AG04450 (cell line): ENCODE measurements at regions not wholly inside any gene's neighbourhood (a gene's known extent, or its start where the extent isn't known, plus 50 kb on each side); places are given as distances from the start of the nearest gene placed in this dataset.

Experiments used
- CTCF ChIA-PET: fragments of 300-600, 350-600 bp; formaldehyde crosslinking; extraction: SDS; loops from one replicate; lab custom pipeline; 2022; ENCODE audit warnings: antibody characterized with exemption, inconsistent platforms; lab: Charles Lee
- POLR2A ChIA-PET: fragments of 350-600 bp; formaldehyde crosslinking; extraction: SDS; loops from one replicate; lab custom pipeline; 2021; ENCODE audit warnings: antibody characterized with exemption, inconsistent platforms; lab: Yijun Ruan, JAX
- DNase-seq: peaks from one replicate; pipeline ENCODE4 v3.0.0-alpha.2; 2011; ENCODE audit warnings: low read depth, low spot score
- H3K27ac ChIP-seq: one replicate; pipeline ENCODE4 v1.5.1; 2012; ENCODE audit warnings: low read depth, low read length, control low read depth
- H3K27me3 ChIP-seq: one replicate; pipeline ENCODE4 v1.6.0; 2012; ENCODE audit warnings: low read length; ENCODE audit not compliant: control insufficient read depth, insufficient read depth
- H3K4me3 ChIP-seq: 2 replicates; pipeline ENCODE4 v1.5.1; 2011; ENCODE audit warnings: mild to moderate bottlenecking, low read depth, low read length, control low read depth
- H3K9me3 ChIP-seq: 2 replicates; pipeline ENCODE4 v1.5.1; 2012; ENCODE audit warnings: low read length; ENCODE audit not compliant: control insufficient read depth, insufficient read depth
- TF ChIP-seq, protein P1 (sequence below): IDR thresholded peaks from 2 replicates; pipeline ENCODE4 v1.5.1; 2011; ENCODE audit warnings: low read depth, low read length, control low read depth, inconsistent platforms

GRCh38 chr7:12130609-12131008 lies 80.5 kb upstream of the TMEM106B start:
- TF ChIP-seq, protein P1, sequence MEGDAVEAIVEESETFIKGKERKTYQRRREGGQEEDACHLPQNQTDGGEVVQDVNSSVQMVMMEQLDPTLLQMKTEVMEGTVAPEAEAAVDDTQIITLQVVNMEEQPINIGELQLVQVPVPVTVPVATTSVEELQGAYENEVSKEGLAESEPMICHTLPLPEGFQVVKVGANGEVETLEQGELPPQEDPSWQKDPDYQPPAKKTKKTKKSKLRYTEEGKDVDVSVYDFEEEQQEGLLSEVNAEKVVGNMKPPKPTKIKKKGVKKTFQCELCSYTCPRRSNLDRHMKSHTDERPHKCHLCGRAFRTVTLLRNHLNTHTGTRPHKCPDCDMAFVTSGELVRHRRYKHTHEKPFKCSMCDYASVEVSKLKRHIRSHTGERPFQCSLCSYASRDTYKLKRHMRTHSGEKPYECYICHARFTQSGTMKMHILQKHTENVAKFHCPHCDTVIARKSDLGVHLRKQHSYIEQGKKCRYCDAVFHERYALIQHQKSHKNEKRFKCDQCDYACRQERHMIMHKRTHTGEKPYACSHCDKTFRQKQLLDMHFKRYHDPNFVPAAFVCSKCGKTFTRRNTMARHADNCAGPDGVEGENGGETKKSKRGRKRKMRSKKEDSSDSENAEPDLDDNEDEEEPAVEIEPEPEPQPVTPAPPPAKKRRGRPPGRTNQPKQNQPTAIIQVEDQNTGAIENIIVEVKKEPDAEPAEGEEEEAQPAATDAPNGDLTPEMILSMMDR, result no peak

GRCh38 chr7:12131122-12131521 lies 80.0 kb upstream of the TMEM106B start:
- TF ChIP-seq, protein P1, result no peak
- ChIA-PET POLR2A (no interaction called here), CTCF (no interaction called here)

More at GRCh38 chr7:12130609-12131008, 80.5 kb upstream of the TMEM106B start:
- no peaks in the 10 kb centered on the region for H3K27me3 ChIP-seq
- no peak overlapping the region for H3K4me3 ChIP-seq
- CTCF ChIA-PET, result no interaction called here
- POLR2A ChIA-PET, result no interaction called here
- no peak for DNase-seq
- no peak overlapping the region for H3K27ac ChIP-seq
- no peaks in the 10 kb centered on the region for H3K9me3 ChIP-seq

DNA sequence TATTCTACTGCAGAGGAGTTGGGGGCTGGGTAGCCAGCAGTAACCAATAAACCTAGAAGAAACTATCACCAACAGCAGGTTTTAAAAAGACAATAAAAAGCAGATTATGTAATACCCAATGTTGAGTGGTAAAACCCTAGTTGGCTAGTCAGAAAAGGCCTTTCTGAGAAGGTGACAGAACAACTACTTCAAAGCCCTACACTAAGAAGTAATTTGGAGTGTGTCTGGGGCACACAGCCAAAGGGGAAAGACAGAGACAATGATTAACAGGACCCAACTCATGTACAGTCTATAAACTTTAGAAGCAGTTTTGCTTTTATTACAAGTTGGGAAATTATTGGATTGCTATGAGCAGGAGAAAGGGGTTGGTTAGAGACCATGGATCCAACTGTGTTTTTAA lies 77.2 kb upstream of the TMEM106B start:
- ChIA-PET CTCF (interaction anchor here (0.7 kb wide), 1 partner anchor 194 kb away, joined by 3 read pairs; no protein-coding TSS in a partner anchor), POLR2A (no interaction called here)

More at GRCh38 chr7:12131122-12131521, 80.0 kb upstream of the TMEM106B start:
- Histone ChIP-seq H3K9me3 (no peaks in the 10 kb centered on the region), H3K27me3 (no peaks in the 10 kb centered on the region), H3K27ac (no peak overlapping the region), H3K4me3 (no peak overlapping the region)
- no peak for DNase-seq

GRCh38 chr7:12136523-12136922 lies 74.6 kb upstream of the TMEM106B start:
- Histone ChIP-seq H3K27ac (no peak overlapping the region), H3K27me3 (no peaks in the 10 kb centered on the region), H3K9me3 (no peaks in the 10 kb centered on the region), H3K4me3 (no peak overlapping the region)
- ChIA-PET CTCF (no interaction called here), POLR2A (no interaction called here)
- no peak for DNase-seq
- TF ChIP-seq, protein P1, result no peak

More for the DNA sequence above, 77.2 kb upstream of the TMEM106B start:
- DNase-seq, result no peak
- Histone ChIP-seq H3K27me3 (no peaks in the 10 kb centered on the region), H3K27ac (no peak overlapping the region), H3K4me3 (no peak overlapping the region), H3K9me3 (no peaks in the 10 kb centered on the region)
- TF ChIP-seq, protein P1, result no peak

GRCh38 chr7:12137283-12137682 lies 73.8 kb upstream of the TMEM106B start:
- Histone ChIP-seq H3K9me3 (no peaks in the 10 kb centered on the region), H3K4me3 (no peak overlapping the region), H3K27me3 (no peaks in the 10 kb centered on the region), H3K27ac (no peak overlapping the region)
- ChIA-PET CTCF (no interaction called here), POLR2A (interaction anchor here (0.7 kb wide), 1 partner anchor 82 kb away, joined by 3 read pairs; no protein-coding TSS in a partner anchor)
- TF ChIP-seq, protein P1, result no peak
- no peak for DNase-seq
